IPS-15b (cell line): ENCODE measurements at regions not wholly inside any gene's neighbourhood (a gene's known extent, or its start where the extent isn't known, plus 50 kb on each side); places are given as distances from the start of the nearest gene placed in this dataset.

Experiments
- H3K27me3 ChIP-seq: one replicate; pipeline ENCODE4 v1.6.1; 2013; ENCODE audit warnings: low read length; ENCODE audit not compliant: control insufficient read depth, insufficient read depth
- H3K36me3 ChIP-seq: one replicate; pipeline ENCODE4 v1.6.1; 2013; ENCODE audit warnings: low read length; ENCODE audit not compliant: control insufficient read depth, insufficient read depth
- H3K4me1 ChIP-seq: one replicate; pipeline ENCODE4 v1.6.1; 2013; ENCODE audit warnings: mild to moderate bottlenecking, low read length; ENCODE audit not compliant: control insufficient read depth, insufficient read depth
- H3K4me3 ChIP-seq: one replicate; pipeline ENCODE4 v1.5.1; 2013; ENCODE audit warnings: low read depth, low read length
- H3K9ac ChIP-seq: one replicate; pipeline ENCODE4 v1.6.1; 2013; ENCODE audit warnings: low read depth, mild to moderate bottlenecking, low read length
- H3K9me3 ChIP-seq: one replicate; pipeline ENCODE4 v1.6.1; 2013; ENCODE audit warnings: mild to moderate bottlenecking, low read length; ENCODE audit not compliant: control insufficient read depth, insufficient read depth

- Histone ChIP-seq H3K4me3 (no peak overlapping the region), H3K9ac (no peak overlapping the region), H3K4me1 (peaks cover 24% of the 10 kb centered on the region), H3K9me3 (no peaks in the 10 kb centered on the region), H3K27me3 (peaks cover 18% of the 10 kb centered on the region), H3K36me3 (no peaks in the 10 kb centered on the region)
Measured at GRCh38 chr1:56432166-56432971, 147.0 kb downstream of the PLPP3 start.

GRCh38 chr1:56430141-56430839 lies 149.1 kb downstream of the PLPP3 start:
- Histone ChIP-seq H3K4me3 (no peak overlapping the region), H3K9me3 (no peaks in the 10 kb centered on the region), H3K9ac (no peak overlapping the region), H3K36me3 (no peaks in the 10 kb centered on the region), H3K4me1 (peaks cover 10% of the 10 kb centered on the region), H3K27me3 (peaks cover 18% of the 10 kb centered on the region)

- Histone ChIP-seq H3K4me3 (no peak overlapping the region), H3K36me3 (no peaks in the 10 kb centered on the region), H3K4me1 (peaks cover 7% of the 10 kb centered on the region), H3K9me3 (no peaks in the 10 kb centered on the region), H3K27me3 (peaks cover 16% of the 10 kb centered on the region), H3K9ac (no peak overlapping the region)
Measured at GRCh38 chr1:56429288-56429687, 150.1 kb downstream of the PLPP3 start.

- H3K9ac ChIP-seq, result no peak overlapping the region
- H3K27me3 ChIP-seq, result peaks cover 3% of the 10 kb centered on the region
- no peaks in the 10 kb centered on the region for H3K36me3 ChIP-seq
- no peaks in the 10 kb centered on the region for H3K9me3 ChIP-seq
- H3K4me1 ChIP-seq, result peaks cover 1% of the 10 kb centered on the region
- no peak overlapping the region for H3K4me3 ChIP-seq
Measured at GRCh38 chr1:56426587-56427381, 152.6 kb downstream of the PLPP3 start.

GRCh38 chr1:56425494-56426037 lies 153.8 kb downstream of the PLPP3 start:
- Histone ChIP-seq H3K27me3 (no peaks in the 10 kb centered on the region), H3K4me1 (no peaks in the 10 kb centered on the region), H3K4me3 (no peak overlapping the region), H3K9me3 (no peaks in the 10 kb centered on the region), H3K36me3 (no peaks in the 10 kb centered on the region), H3K9ac (no peak overlapping the region)

- Histone ChIP-seq H3K36me3 (no peaks in the 10 kb centered on the region), H3K4me3 (no peak overlapping the region), H3K9me3 (no peaks in the 10 kb centered on the region), H3K4me1 (no peaks in the 10 kb centered on the region), H3K9ac (no peak overlapping the region), H3K27me3 (no peaks in the 10 kb centered on the region)
Measured at GRCh38 chr1:56424744-56425493, 154.4 kb downstream of the PLPP3 start.

- Histone ChIP-seq H3K9ac (no peak overlapping the region), H3K36me3 (no peaks in the 10 kb centered on the region), H3K4me3 (no peak overlapping the region), H3K9me3 (no peaks in the 10 kb centered on the region), H3K27me3 (no peaks in the 10 kb centered on the region), H3K4me1 (no peaks in the 10 kb centered on the region)
Measured at GRCh38 chr1:56423716-56424115, 155.6 kb downstream of the PLPP3 start.

GRCh38 chr1:56418151-56418631 lies 161.2 kb downstream of the PLPP3 start:
- Histone ChIP-seq H3K27me3 (no peaks in the 10 kb centered on the region), H3K4me1 (no peaks in the 10 kb centered on the region), H3K9me3 (no peaks in the 10 kb centered on the region), H3K9ac (no peak overlapping the region), H3K36me3 (no peaks in the 10 kb centered on the region), H3K4me3 (no peak overlapping the region)

- Histone ChIP-seq H3K4me1 (no peaks in the 10 kb centered on the region), H3K9me3 (no peaks in the 10 kb centered on the region), H3K4me3 (no peak overlapping the region), H3K27me3 (no peaks in the 10 kb centered on the region), H3K9ac (no peak overlapping the region), H3K36me3 (no peaks in the 10 kb centered on the region)
Measured at GRCh38 chr1:56417646-56418045, 161.7 kb downstream of the PLPP3 start.

GRCh38 chr1:56416495-56416894 lies 162.9 kb downstream of the PLPP3 start:
- Histone ChIP-seq H3K4me1 (peaks cover 4% of the 10 kb centered on the region), H3K27me3 (no peaks in the 10 kb centered on the region), H3K36me3 (no peaks in the 10 kb centered on the region), H3K9ac (no peak overlapping the region), H3K4me3 (no peak overlapping the region), H3K9me3 (no peaks in the 10 kb centered on the region)

GRCh38 chr1:56415720-56416119 lies 163.6 kb downstream of the PLPP3 start:
- H3K9me3 ChIP-seq, result no peaks in the 10 kb centered on the region
- H3K4me3 ChIP-seq, result no peak overlapping the region
- no peaks in the 10 kb centered on the region for H3K27me3 ChIP-seq
- peaks cover 4% of the 10 kb centered on the region for H3K4me1 ChIP-seq
- H3K36me3 ChIP-seq, result no peaks in the 10 kb centered on the region
- no peak overlapping the region for H3K9ac ChIP-seq
